ENCODE measurements at regions not wholly inside any gene's neighbourhood (a gene's known extent, or its start where the extent isn't known, plus 50 kb on each side); places are given as distances from the start of the nearest gene placed in this dataset.
"Not testable (repeated sequence)": the region's sequence is repeated elsewhere in the genome, so short reads cannot be mapped to it uniquely, and the experiment has no call there.

DNA sequence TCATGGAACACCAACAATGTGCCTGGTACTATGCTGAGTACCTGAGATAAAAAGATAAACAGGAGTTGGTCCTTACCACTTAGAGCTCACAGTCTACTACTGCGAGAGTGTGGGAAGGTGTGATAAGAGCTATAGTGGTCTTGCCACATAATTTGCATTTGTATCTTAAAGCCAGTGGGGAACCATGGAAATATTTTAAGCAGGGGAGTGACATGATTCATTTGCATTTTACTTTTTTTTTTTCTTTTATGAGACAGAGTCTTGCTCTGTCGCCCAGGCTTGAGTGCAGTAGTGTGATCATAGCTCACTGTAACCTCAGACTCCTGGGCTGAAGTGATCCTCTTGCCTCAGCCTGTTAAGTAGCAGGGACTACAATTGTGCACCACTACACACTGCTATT is 54.2 kb upstream of the FAM72C start:
- not testable (repeated sequence) for DNase-seq

DNA sequence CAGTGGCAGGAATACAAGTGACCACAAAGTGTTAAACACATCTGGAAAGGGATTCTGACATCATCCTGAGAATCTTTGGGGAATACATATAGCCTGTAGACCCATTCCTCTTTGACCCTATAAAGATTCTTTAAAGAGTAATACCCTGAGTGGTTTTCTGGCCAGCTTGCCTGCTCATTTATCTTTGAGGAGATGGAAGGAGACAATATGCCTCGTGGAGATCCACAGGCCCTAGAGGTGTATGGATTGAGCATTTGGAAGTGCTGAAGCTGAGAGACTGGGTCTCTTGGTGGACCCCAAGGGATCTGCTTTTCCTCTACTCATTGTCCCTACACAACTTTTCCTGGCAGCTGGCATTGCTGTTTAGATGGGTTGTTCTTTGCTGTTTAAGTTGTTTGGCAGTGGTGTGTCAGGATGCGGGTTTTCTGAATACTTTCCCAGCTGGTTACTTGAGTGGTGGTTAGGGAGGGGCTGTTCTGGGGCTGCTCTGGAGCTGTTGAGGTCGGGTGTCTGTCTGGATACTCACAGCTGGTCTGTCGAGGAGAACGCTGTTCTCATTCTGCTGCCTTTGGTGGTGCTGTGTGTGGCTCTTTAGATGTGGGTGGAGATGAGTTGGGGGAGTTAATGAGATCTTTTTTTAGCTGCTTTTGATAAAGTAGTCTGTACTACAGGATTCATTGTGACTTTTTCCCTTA is 50.1 kb upstream of the FAM72C start:
- not testable (repeated sequence) for DNase-seq
